ELF-1 (cell line): ENCODE measurements at regions not wholly inside any gene's neighbourhood (a gene's known extent, or its start where the extent isn't known, plus 50 kb on each side); places are given as distances from the start of the nearest gene placed in this dataset.

Experiments used
- DNase-seq: peaks from one replicate; pipeline ENCODE4 v3.0.0-alpha.2; 2016; ENCODE audit warnings: low read depth, low spot score

DNA sequence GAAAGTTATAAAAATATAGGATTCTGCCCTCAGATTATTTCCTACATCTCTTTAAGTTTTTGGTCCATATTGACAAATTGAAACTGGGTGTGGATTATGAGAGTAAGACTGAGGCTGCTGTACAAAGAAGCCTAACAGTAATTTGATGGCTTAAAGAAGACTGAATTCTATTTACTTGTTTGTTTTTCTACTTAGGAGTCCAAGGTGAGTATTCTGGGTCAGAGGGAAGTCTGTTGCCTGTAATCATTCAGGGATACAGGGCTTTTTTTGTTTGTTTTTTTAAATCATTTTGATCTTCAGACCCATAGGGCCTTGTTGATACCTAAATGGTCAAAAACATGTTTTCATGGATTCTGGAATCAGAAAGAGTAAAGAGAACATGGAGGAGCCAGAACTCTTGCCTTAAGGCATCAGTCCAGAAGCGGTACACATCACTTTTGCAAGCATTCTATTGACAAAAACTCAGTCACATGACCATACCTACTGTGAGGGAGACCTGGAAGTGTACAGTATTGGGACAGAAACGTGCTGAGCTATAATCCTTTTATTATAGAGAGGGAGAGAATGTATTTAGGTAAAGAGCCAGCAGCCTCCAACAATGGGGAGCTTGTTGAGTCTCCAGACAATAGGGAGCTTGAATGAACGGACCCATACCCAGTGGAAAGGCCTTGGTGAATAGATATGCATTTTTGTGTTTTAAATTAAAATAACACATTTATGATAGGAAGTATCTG is 102.7 kb downstream of the LRRC70 start:
- DNase-seq = no peak

GRCh38 chr5:62680121-62680520 is 101.5 kb downstream of the LRRC70 start:
- no peak for DNase-seq
